AG04449 (cell line): ENCODE measurements at regions not wholly inside any gene's neighbourhood (a gene's known extent, or its start where the extent isn't known, plus 50 kb on each side); places are given as distances from the start of the nearest gene placed in this dataset.

ENCODE experiments used
- CTCF ChIA-PET: fragments of 350-600 bp; formaldehyde crosslinking; extraction: SDS; loops from one replicate; lab custom pipeline; 2021; ENCODE audit warnings: antibody characterized with exemption; lab: Yijun Ruan, JAX
- POLR2A ChIA-PET: fragments of 400-600, 350-600 bp; formaldehyde crosslinking; extraction: SDS; loops from one replicate; lab custom pipeline; 2020; ENCODE audit warnings: antibody characterized with exemption, inconsistent platforms; lab: Yijun Ruan, JAX
- DNase-seq: peaks from one replicate; pipeline ENCODE4 v3.0.0-alpha.2; 2010; ENCODE audit warnings: low read depth, low spot score
- H3K4me3 ChIP-seq: 2 replicates; pipeline ENCODE4 v1.5.1; 2011; ENCODE audit warnings: low read depth, mild to moderate bottlenecking, control low read depth, low read length
- TF ChIP-seq, protein P1 (sequence below): IDR thresholded peaks from one replicate; pipeline ENCODE4 v1.5.1; 2011; ENCODE audit warnings: mild to moderate bottlenecking, moderate library complexity, low read length, control low read depth, inconsistent platforms; ENCODE audit not compliant: insufficient read depth; ENCODE audit errors: missing control alignments

DNA sequence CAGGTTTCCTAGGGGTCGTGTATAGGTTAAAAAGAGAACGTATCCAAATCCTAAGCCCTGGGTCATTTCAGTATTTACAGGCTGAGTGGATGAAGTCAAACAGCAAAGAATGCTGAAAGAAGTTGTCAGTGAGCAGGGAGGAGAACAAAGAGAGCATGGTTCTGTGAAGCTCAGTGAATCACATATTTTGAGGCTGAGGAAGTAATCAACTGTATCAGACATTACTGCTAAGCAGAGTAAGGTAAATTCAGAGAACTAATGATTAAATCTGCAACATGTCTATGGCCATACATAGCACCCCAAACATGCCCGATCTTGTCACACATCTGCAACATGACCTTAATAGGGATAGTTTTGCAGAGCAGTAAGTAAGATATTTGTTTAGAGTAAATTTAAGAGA, 1130.3 kb downstream of the RAPGEF2 start:
- no peak for DNase-seq
- CTCF ChIA-PET, result no interaction called here
- no peak overlapping the region for H3K4me3 ChIP-seq
- POLR2A ChIA-PET, result no interaction called here
- TF ChIP-seq, protein P1, sequence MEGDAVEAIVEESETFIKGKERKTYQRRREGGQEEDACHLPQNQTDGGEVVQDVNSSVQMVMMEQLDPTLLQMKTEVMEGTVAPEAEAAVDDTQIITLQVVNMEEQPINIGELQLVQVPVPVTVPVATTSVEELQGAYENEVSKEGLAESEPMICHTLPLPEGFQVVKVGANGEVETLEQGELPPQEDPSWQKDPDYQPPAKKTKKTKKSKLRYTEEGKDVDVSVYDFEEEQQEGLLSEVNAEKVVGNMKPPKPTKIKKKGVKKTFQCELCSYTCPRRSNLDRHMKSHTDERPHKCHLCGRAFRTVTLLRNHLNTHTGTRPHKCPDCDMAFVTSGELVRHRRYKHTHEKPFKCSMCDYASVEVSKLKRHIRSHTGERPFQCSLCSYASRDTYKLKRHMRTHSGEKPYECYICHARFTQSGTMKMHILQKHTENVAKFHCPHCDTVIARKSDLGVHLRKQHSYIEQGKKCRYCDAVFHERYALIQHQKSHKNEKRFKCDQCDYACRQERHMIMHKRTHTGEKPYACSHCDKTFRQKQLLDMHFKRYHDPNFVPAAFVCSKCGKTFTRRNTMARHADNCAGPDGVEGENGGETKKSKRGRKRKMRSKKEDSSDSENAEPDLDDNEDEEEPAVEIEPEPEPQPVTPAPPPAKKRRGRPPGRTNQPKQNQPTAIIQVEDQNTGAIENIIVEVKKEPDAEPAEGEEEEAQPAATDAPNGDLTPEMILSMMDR, result no peak

DNA sequence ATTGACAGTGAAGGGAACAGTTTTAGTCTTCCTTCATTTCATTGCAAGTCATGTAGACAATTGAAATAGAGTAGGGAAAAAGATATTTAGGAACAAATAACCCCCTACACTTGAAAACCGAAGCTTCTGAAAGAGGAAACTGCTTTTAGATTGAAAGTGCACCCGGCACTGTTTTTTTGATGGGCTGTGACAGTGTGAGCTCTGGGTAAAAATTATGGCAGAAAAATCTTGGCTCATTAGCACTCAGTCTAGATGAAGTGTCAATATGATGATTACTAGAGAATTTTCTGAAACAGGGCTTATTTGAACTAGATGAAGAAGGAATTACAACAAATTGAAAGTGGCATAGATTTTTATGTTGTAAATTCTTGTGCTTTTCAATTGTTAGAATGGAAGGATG, 1132.4 kb downstream of the RAPGEF2 start:
- POLR2A ChIA-PET, result no interaction called here
- no peak overlapping the region for H3K4me3 ChIP-seq
- DNase-seq, result no peak
- CTCF ChIA-PET, result no interaction called here
- TF ChIP-seq, protein P1, result no peak

DNA sequence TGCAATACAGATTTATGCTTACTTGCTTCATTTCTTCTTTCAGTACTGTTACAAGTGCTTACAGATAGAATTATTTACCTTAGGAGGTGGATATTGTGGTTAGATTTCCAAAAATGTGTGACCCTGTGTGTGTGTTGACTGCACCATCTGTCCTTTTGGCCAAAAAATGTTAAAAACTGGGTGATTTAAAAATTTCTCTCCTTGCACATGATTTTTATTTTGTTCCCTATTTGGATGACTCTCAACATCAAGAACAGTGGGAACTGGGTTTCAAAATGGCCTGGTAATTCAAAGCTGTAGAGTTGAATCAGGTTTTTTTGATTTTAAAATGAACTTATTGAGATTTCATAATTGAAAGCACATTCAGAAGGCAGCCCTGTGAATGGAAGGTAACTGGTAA, 1132.9 kb downstream of the RAPGEF2 start:
- TF ChIP-seq, protein P1, result no peak
- POLR2A ChIA-PET, result no interaction called here
- CTCF ChIA-PET, result no interaction called here
- DNase-seq, result no peak
- no peak overlapping the region for H3K4me3 ChIP-seq

DNA sequence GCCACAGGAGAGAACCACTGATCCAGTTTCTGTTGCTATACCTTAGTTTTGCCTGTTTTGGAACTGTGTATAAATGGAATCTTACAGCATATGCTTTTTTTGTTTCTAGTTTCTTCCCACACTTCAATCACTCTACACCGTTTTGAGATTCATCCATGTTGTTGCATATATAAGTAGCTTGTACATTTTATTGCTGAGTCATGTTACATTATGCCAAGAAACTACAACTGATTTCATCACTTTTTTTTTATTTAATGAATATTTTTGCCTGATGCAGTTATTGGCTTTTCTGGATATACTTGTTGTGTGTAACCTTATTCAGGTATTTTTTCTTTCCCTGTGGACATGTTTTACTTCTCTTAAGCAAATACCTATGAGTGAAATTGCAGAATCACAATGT, 1135.9 kb downstream of the RAPGEF2 start:
- no peak for DNase-seq
- CTCF ChIA-PET, result no interaction called here
- TF ChIP-seq, protein P1, result no peak
- POLR2A ChIA-PET, result no interaction called here
- no peak overlapping the region for H3K4me3 ChIP-seq

DNA sequence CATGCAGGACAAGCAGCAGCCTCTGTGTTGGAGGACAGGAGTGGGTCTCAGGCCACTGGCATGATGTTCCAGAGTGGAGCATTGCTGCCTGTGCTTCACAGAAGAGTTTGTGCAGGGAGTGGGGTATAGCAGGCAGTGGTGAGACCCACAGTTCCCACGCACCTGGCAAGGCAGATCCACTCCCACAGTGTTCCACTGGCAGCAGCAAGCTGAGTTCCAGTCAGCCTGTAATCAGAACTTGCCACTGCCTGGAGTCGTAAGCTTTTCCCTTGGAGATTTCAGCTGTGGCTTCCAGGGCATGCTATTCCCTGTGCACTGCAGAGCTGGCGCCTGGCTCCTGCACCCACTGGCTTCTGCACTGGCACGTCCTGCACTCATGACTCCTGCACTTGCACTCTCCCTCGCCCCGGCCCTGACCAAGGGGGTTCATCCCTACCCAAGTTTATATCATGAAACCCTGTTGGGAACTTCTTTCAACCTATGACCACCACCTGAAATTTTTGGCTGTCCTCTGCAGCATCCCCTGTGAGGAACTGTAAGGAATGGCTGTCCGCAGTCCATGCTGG, 1144.3 kb downstream of the RAPGEF2 start:
- CTCF ChIA-PET, result no interaction called here

DNA sequence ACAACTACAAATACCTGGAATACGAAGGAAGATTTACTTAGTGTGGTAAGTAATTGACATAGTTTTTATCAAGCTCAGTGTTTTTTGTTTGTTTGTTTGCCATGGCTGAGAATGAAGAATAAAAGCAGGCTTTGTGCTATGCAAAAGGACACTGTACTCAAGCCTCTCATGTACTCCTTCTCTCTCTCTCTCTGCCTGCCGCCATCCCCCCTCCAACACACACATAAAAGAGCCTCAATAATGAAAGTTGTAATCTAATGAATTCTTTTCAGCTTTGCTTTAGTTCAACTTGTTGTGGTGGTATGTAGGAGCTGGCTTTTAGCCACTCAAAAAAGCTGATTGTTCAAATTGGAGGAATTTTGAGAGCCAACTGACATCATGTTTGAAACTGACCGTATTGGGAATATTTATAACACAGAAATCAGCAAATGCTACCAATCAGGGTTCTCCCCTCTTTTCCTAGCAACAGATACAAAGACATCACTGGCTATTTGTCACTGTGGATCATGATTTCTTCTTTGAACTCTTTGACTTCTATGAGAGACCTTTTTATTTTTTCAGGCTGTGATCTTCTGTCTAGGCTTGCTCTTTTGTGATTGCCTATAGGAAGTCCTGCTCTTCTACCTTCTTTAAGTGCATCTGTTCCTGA, 1148.8 kb downstream of the RAPGEF2 start:
- POLR2A ChIA-PET, result no interaction called here
- no peak overlapping the region for H3K4me3 ChIP-seq
- CTCF ChIA-PET, result no interaction called here
- DNase-seq, result no peak
- TF ChIP-seq, protein P1, result no peak

More for the DNA sequence above, 1144.3 kb downstream of the RAPGEF2 start:
- no peak for DNase-seq
- H3K4me3 ChIP-seq, result no peak overlapping the region
- TF ChIP-seq, protein P1, result no peak
- POLR2A ChIA-PET, result no interaction called here
